ENCODE measurements at regions not wholly inside any gene's neighbourhood (a gene's known extent, or its start where the extent isn't known, plus 50 kb on each side); places are given as distances from the start of the nearest gene placed in this dataset.

GRCh38 chr3:177665122-177665808 is 468.0 kb upstream of the TBL1XR1 start:
- Mint-ChIP-seq H3K27ac (no peak overlapping the region), H3K4me3 (no peak overlapping the region), H3K9me3 (peaks cover 51% of the 10 kb centered on the region), H3K4me1 (peaks cover 31% of the 10 kb centered on the region), H3K27me3 (ENCODE audit: low read depth, poor library complexity) (no peaks in the 10 kb centered on the region), H3K36me3 (ENCODE audit: low read depth) (peaks cover 24% of the 10 kb centered on the region)
- DNase-seq: no peak
- TF ChIP-seq, protein P1, sequence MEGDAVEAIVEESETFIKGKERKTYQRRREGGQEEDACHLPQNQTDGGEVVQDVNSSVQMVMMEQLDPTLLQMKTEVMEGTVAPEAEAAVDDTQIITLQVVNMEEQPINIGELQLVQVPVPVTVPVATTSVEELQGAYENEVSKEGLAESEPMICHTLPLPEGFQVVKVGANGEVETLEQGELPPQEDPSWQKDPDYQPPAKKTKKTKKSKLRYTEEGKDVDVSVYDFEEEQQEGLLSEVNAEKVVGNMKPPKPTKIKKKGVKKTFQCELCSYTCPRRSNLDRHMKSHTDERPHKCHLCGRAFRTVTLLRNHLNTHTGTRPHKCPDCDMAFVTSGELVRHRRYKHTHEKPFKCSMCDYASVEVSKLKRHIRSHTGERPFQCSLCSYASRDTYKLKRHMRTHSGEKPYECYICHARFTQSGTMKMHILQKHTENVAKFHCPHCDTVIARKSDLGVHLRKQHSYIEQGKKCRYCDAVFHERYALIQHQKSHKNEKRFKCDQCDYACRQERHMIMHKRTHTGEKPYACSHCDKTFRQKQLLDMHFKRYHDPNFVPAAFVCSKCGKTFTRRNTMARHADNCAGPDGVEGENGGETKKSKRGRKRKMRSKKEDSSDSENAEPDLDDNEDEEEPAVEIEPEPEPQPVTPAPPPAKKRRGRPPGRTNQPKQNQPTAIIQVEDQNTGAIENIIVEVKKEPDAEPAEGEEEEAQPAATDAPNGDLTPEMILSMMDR (IDR thresholded peaks at IDR 0.05): no peak

- Mint-ChIP-seq H3K27ac (no peak overlapping the region), H3K9me3 (no peaks in the 10 kb centered on the region), H3K4me3 (no peak overlapping the region), H3K27me3 (ENCODE audit: low read depth, poor library complexity) (no peaks in the 10 kb centered on the region), H3K36me3 (ENCODE audit: low read depth) (no peaks in the 10 kb centered on the region), H3K4me1 (peaks cover 47% of the 10 kb centered on the region)
- TF ChIP-seq, protein P1 (IDR thresholded peaks at IDR 0.05): no peak
- DNase-seq: no peak
Measured at GRCh38 chr3:177672252-177672911, 475.1 kb upstream of the TBL1XR1 start.

DNA sequence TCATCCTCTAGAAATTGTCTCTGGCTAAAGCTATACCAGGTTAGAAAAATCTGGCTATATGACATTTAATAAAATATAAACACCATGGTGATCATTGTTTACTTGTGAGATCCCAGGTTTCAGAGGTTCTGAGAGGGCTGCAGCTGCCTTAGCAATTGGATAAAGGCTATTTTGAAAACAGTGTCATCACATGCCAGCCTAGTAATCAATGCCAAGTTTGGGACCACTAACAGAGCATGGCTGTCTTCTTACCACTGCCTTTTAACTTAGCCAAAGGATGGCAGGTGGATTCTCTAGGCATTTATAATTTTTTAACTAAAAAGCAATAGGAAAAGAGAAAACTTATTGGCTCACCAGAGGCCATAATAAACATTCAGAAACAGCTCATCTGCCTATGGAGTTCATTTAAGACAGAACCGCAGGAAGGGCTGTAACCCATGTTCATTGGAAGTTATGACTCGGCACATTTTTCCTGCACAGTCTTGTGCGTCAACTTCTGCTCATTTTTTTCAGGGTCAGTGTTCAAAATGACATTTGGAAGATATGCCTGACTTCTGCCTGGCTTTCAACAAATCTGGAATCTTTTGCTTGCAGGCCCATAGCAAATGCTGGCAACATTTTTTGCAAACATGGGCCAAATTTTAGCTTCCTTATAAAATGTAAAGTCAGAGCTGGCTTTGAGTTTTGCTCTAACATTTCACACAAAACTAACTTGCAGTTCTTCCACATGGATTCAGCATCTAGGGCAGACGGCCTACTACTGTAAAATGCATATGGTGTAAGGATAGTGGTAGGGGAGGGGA is 476.0 kb upstream of the TBL1XR1 start:
- TF ChIP-seq, protein P1 (IDR thresholded peaks at IDR 0.05): no peak
- Mint-ChIP-seq H3K36me3 (ENCODE audit: low read depth) (no peaks in the 10 kb centered on the region), H3K27ac (no peak overlapping the region), H3K27me3 (ENCODE audit: low read depth, poor library complexity) (no peaks in the 10 kb centered on the region), H3K4me3 (no peak overlapping the region), H3K9me3 (no peaks in the 10 kb centered on the region), H3K4me1 (peaks cover 44% of the 10 kb centered on the region)
- DNase-seq: no peak

DNA sequence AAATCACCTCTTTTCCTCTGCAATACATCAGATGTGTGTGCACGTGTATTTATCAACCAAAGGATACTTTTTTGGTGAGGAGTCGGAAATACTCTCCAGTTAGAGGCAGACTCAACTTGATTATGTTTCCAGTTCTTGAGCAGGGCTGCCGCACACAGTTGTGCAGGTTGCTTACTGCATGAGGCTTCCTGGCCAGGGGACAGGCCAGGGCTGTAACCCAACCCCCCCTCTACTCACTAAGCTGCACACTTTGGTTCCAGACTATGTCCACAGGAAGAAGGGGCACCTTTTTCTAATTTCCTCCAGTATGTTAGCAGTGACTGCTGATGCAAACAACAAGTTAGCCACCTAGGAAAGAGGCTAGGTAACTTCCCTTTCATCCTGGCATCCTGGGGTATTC is 476.9 kb upstream of the TBL1XR1 start:
- H3K4me3 Mint-ChIP-seq: no peak overlapping the region
- no peaks in the 10 kb centered on the region for H3K36me3 Mint-ChIP-seq (ENCODE audit: low read depth)
- no peak for DNase-seq
- TF ChIP-seq, protein P1 (IDR thresholded peaks at IDR 0.05): no peak
- peaks cover 48% of the 10 kb centered on the region for H3K4me1 Mint-ChIP-seq
- no peaks in the 10 kb centered on the region for H3K27me3 Mint-ChIP-seq (ENCODE audit: low read depth, poor library complexity)
- H3K27ac Mint-ChIP-seq: no peak overlapping the region
- no peaks in the 10 kb centered on the region for H3K9me3 Mint-ChIP-seq

- H3K9me3 Mint-ChIP-seq: peaks cover 4% of the 10 kb centered on the region
Measured at GRCh38 chr3:177676148-177676547, 478.9 kb upstream of the TBL1XR1 start.

More at GRCh38 chr3:177676148-177676547, 478.9 kb upstream of the TBL1XR1 start:
- H3K4me1 Mint-ChIP-seq: peaks cover 57% of the 10 kb centered on the region
- no peaks in the 10 kb centered on the region for H3K27me3 Mint-ChIP-seq (ENCODE audit: low read depth, poor library complexity)
- DNase-seq: no peak
- no peaks in the 10 kb centered on the region for H3K36me3 Mint-ChIP-seq (ENCODE audit: low read depth)
- no peak overlapping the region for H3K4me3 Mint-ChIP-seq
- TF ChIP-seq, protein P1 (IDR thresholded peaks at IDR 0.05): no peak
- H3K27ac Mint-ChIP-seq: peak overlapping the region; percentile 59
